Activated CD4-positive, alpha-beta T cell treated with anti-CD3 and anti-CD28 coated beads, Interleukin-2, amount 10 ng/mL, durations not matched to agents 7 days and 5 days (primary cell): ENCODE measurements at regions not wholly inside any gene's neighbourhood (a gene's known extent, or its start where the extent isn't known, plus 50 kb on each side); places are given as distances from the start of the nearest gene placed in this dataset.

Experiments
- CTCF ChIA-PET: fragments of 350-600 bp; sonication (Branson Sonifier 250); formaldehyde crosslinking; loops from one replicate; lab custom pipeline; 2021; ENCODE audit warnings: antibody characterized with exemption; lab: Charles Lee
- POLR2A ChIA-PET: fragments of 350-600 bp; sonication (Branson Sonifier 250); formaldehyde crosslinking; loops from one replicate; lab custom pipeline; 2021; ENCODE audit warnings: antibody characterized with exemption; lab: Charles Lee
- DNase-seq: peaks from one replicate; pipeline ENCODE4 v3.0.0-alpha.2; 2020
- H3K27ac Mint-ChIP-seq: one replicate; pipeline ENCODE4 v1.8.0; 2021; ENCODE audit warnings: mild to moderate bottlenecking, moderate library complexity, mixed read lengths
- H3K27me3 Mint-ChIP-seq: one replicate; pipeline ENCODE4 v1.8.0; 2021; ENCODE audit warnings: mixed read lengths
- H3K36me3 Mint-ChIP-seq: one replicate; pipeline ENCODE4 v1.8.0; 2021; ENCODE audit warnings: low read depth, mixed read lengths
- H3K4me1 Mint-ChIP-seq: one replicate; pipeline ENCODE4 v1.8.0; 2021; ENCODE audit warnings: mixed read lengths
- H3K4me3 Mint-ChIP-seq: one replicate; pipeline ENCODE4 v1.8.0; 2021; ENCODE audit warnings: mild to moderate bottlenecking, moderate library complexity, mixed read lengths
- H3K9me3 Mint-ChIP-seq: one replicate; pipeline ENCODE4 v1.8.0; 2021; ENCODE audit warnings: mixed read lengths

GRCh38 chr18:24530630-24531111, 70.2 kb downstream of the HRH4 start:
- Mint-ChIP-seq H3K27me3 (peaks cover 32% of the 10 kb centered on the region), H3K9me3 (no peaks in the 10 kb centered on the region), H3K4me3 (no peak overlapping the region), H3K4me1 (no peaks in the 10 kb centered on the region), H3K36me3 (no peaks in the 10 kb centered on the region), H3K27ac (no peak overlapping the region)
- DNase-seq = no peak
- CTCF ChIA-PET = interaction anchor here (1.6 kb wide), 1 partner anchor 16 kb away, joined by 3 read pairs; no protein-coding TSS in a partner anchor
- POLR2A ChIA-PET = no interaction called here

GRCh38 chr18:24534271-24534670, 73.8 kb downstream of the HRH4 start:
- no peak overlapping the region for H3K27ac Mint-ChIP-seq
- H3K36me3 Mint-ChIP-seq = no peaks in the 10 kb centered on the region
- ChIA-PET CTCF (no interaction called here), POLR2A (no interaction called here)
- no peak overlapping the region for H3K4me3 Mint-ChIP-seq
- H3K4me1 Mint-ChIP-seq = no peaks in the 10 kb centered on the region
- no peak for DNase-seq
- H3K9me3 Mint-ChIP-seq = no peaks in the 10 kb centered on the region
- H3K27me3 Mint-ChIP-seq = peaks cover 46% of the 10 kb centered on the region

- CTCF ChIA-PET = no interaction called here
- no peak overlapping the region for H3K27ac Mint-ChIP-seq
- no peak overlapping the region for H3K4me3 Mint-ChIP-seq
- DNase-seq = no peak
- peaks cover 42% of the 10 kb centered on the region for H3K27me3 Mint-ChIP-seq
- H3K9me3 Mint-ChIP-seq = no peaks in the 10 kb centered on the region
- no peaks in the 10 kb centered on the region for H3K36me3 Mint-ChIP-seq
- no peaks in the 10 kb centered on the region for H3K4me1 Mint-ChIP-seq
- POLR2A ChIA-PET = no interaction called here
Measured at GRCh38 chr18:24534737-24535136, 74.3 kb downstream of the HRH4 start.

GRCh38 chr18:24535527-24536295, 75.3 kb downstream of the HRH4 start:
- Mint-ChIP-seq H3K27me3 (peaks cover 39% of the 10 kb centered on the region), H3K4me1 (no peaks in the 10 kb centered on the region), H3K36me3 (no peaks in the 10 kb centered on the region), H3K4me3 (no peak overlapping the region), H3K27ac (no peak overlapping the region), H3K9me3 (no peaks in the 10 kb centered on the region)
- CTCF ChIA-PET = no interaction called here
- DNase-seq = no peak
- POLR2A ChIA-PET = no interaction called here

- no peak for DNase-seq
- H3K27me3 Mint-ChIP-seq = peaks cover 37% of the 10 kb centered on the region
- H3K27ac Mint-ChIP-seq = no peak overlapping the region
- CTCF ChIA-PET = no interaction called here
- no peaks in the 10 kb centered on the region for H3K9me3 Mint-ChIP-seq
- POLR2A ChIA-PET = no interaction called here
- no peaks in the 10 kb centered on the region for H3K36me3 Mint-ChIP-seq
- H3K4me3 Mint-ChIP-seq = no peak overlapping the region
- no peaks in the 10 kb centered on the region for H3K4me1 Mint-ChIP-seq
Measured at GRCh38 chr18:24536326-24536725, 75.9 kb downstream of the HRH4 start.

GRCh38 chr18:24536834-24537233, 76.4 kb downstream of the HRH4 start:
- ChIA-PET POLR2A (no interaction called here), CTCF (no interaction called here)
- H3K4me1 Mint-ChIP-seq = no peaks in the 10 kb centered on the region
- no peaks in the 10 kb centered on the region for H3K9me3 Mint-ChIP-seq
- no peak overlapping the region for H3K27ac Mint-ChIP-seq
- H3K27me3 Mint-ChIP-seq = peaks cover 35% of the 10 kb centered on the region
- no peaks in the 10 kb centered on the region for H3K36me3 Mint-ChIP-seq
- no peak overlapping the region for H3K4me3 Mint-ChIP-seq
- no peak for DNase-seq

- Mint-ChIP-seq H3K27ac (no peak overlapping the region), H3K36me3 (no peaks in the 10 kb centered on the region), H3K9me3 (no peaks in the 10 kb centered on the region), H3K27me3 (peaks cover 28% of the 10 kb centered on the region), H3K4me3 (no peak overlapping the region), H3K4me1 (no peaks in the 10 kb centered on the region)
- DNase-seq = no peak
- POLR2A ChIA-PET = no interaction called here
- CTCF ChIA-PET = no interaction called here
Measured at GRCh38 chr18:24538414-24539264, 78.2 kb downstream of the HRH4 start.

- no peak overlapping the region for H3K27ac Mint-ChIP-seq
- H3K9me3 Mint-ChIP-seq = no peaks in the 10 kb centered on the region
- CTCF ChIA-PET = no interaction called here
- no peaks in the 10 kb centered on the region for H3K4me1 Mint-ChIP-seq
- H3K36me3 Mint-ChIP-seq = no peaks in the 10 kb centered on the region
- POLR2A ChIA-PET = no interaction called here
- no peak for DNase-seq
- peaks cover 26% of the 10 kb centered on the region for H3K27me3 Mint-ChIP-seq
- no peak overlapping the region for H3K4me3 Mint-ChIP-seq
Measured at GRCh38 chr18:24539866-24540617, 79.6 kb downstream of the HRH4 start.

GRCh38 chr18:24540896-24541295, 80.5 kb downstream of the HRH4 start:
- no peaks in the 10 kb centered on the region for H3K36me3 Mint-ChIP-seq
- H3K4me3 Mint-ChIP-seq = no peak overlapping the region
- peaks cover 19% of the 10 kb centered on the region for H3K27me3 Mint-ChIP-seq
- H3K9me3 Mint-ChIP-seq = no peaks in the 10 kb centered on the region
- no peaks in the 10 kb centered on the region for H3K4me1 Mint-ChIP-seq
- ChIA-PET POLR2A (no interaction called here), CTCF (no interaction called here)
- H3K27ac Mint-ChIP-seq = no peak overlapping the region
- no peak for DNase-seq

- ChIA-PET CTCF (no interaction called here), POLR2A (no interaction called here)
- H3K27me3 Mint-ChIP-seq = peaks cover 8% of the 10 kb centered on the region
- H3K36me3 Mint-ChIP-seq = no peaks in the 10 kb centered on the region
- no peak overlapping the region for H3K27ac Mint-ChIP-seq
- no peaks in the 10 kb centered on the region for H3K9me3 Mint-ChIP-seq
- DNase-seq = no peak
- no peak overlapping the region for H3K4me3 Mint-ChIP-seq
- H3K4me1 Mint-ChIP-seq = no peaks in the 10 kb centered on the region
Measured at GRCh38 chr18:24543086-24543794, 82.8 kb downstream of the HRH4 start.

GRCh38 chr18:24543795-24544498, 83.5 kb downstream of the HRH4 start:
- H3K36me3 Mint-ChIP-seq = no peaks in the 10 kb centered on the region
- DNase-seq = no peak
- no peaks in the 10 kb centered on the region for H3K4me1 Mint-ChIP-seq
- H3K9me3 Mint-ChIP-seq = no peaks in the 10 kb centered on the region
- H3K27ac Mint-ChIP-seq = no peak overlapping the region
- CTCF ChIA-PET = no interaction called here
- POLR2A ChIA-PET = no interaction called here
- no peak overlapping the region for H3K4me3 Mint-ChIP-seq
- peaks cover 3% of the 10 kb centered on the region for H3K27me3 Mint-ChIP-seq

GRCh38 chr18:24544949-24545348, 84.5 kb downstream of the HRH4 start:
- H3K4me1 Mint-ChIP-seq = no peaks in the 10 kb centered on the region
- peaks cover 3% of the 10 kb centered on the region for H3K27me3 Mint-ChIP-seq
- H3K9me3 Mint-ChIP-seq = no peaks in the 10 kb centered on the region
- H3K4me3 Mint-ChIP-seq = no peak overlapping the region
- H3K27ac Mint-ChIP-seq = no peak overlapping the region
- POLR2A ChIA-PET = no interaction called here
- no peaks in the 10 kb centered on the region for H3K36me3 Mint-ChIP-seq
- no peak for DNase-seq
- CTCF ChIA-PET = no interaction called here
